IPS DF 19.7 (cell line): ENCODE measurements at regions not wholly inside any gene's neighbourhood (a gene's known extent, or its start where the extent isn't known, plus 50 kb on each side); places are given as distances from the start of the nearest gene placed in this dataset.

Source experiments
- DNase-seq: peaks from one replicate; pipeline ENCODE4 v3.0.0-alpha.2; 2013; ENCODE audit warnings: low read depth, low spot score

GRCh38 chr6:87807475-87807874 lies 105.4 kb upstream of the AKIRIN2 start:
- DNase-seq: no peak

GRCh38 chr6:87806635-87807034 lies 104.6 kb upstream of the AKIRIN2 start:
- DNase-seq: no peak

- DNase-seq: no peak
Measured at GRCh38 chr6:87806099-87806498, 104.1 kb upstream of the AKIRIN2 start.

GRCh38 chr6:87803791-87804190 lies 101.8 kb upstream of the AKIRIN2 start:
- DNase-seq: no peak

GRCh38 chr6:87799651-87800050 lies 97.6 kb upstream of the AKIRIN2 start:
- no peak for DNase-seq

GRCh38 chr6:87798393-87799278 lies 96.6 kb upstream of the AKIRIN2 start:
- DNase-seq: no peak

- DNase-seq: no peak
Measured at GRCh38 chr6:87794922-87795885, 93.2 kb upstream of the AKIRIN2 start.

- no peak for DNase-seq
Measured at GRCh38 chr6:87793315-87793714, 91.3 kb upstream of the AKIRIN2 start.

GRCh38 chr6:87791982-87792381 lies 89.9 kb upstream of the AKIRIN2 start:
- DNase-seq: no peak

- DNase-seq: no peak
Measured at GRCh38 chr6:87791485-87791884, 89.5 kb upstream of the AKIRIN2 start.

- no peak for DNase-seq
Measured at GRCh38 chr6:87791029-87791428, 89.0 kb upstream of the AKIRIN2 start.

- DNase-seq: no peak
Measured at GRCh38 chr6:87789900-87790290, 87.9 kb upstream of the AKIRIN2 start.

GRCh38 chr6:87789198-87789899 lies 87.3 kb upstream of the AKIRIN2 start:
- DNase-seq: no peak

GRCh38 chr6:87788141-87788540 lies 86.1 kb upstream of the AKIRIN2 start:
- DNase-seq: no peak

GRCh38 chr6:87785229-87785862 lies 83.3 kb upstream of the AKIRIN2 start:
- no peak for DNase-seq

GRCh38 chr6:87784690-87785089 lies 82.7 kb upstream of the AKIRIN2 start:
- DNase-seq: no peak

- DNase-seq: no peak
Measured at GRCh38 chr6:87784051-87784450, 82.0 kb upstream of the AKIRIN2 start.

- no peak for DNase-seq
Measured at GRCh38 chr6:87779542-87779941, 77.5 kb upstream of the AKIRIN2 start.

- no peak for DNase-seq
Measured at GRCh38 chr6:87772597-87773530, 70.8 kb upstream of the AKIRIN2 start.

- DNase-seq: no peak
Measured at GRCh38 chr6:87767478-87767877, 65.4 kb upstream of the AKIRIN2 start.
